H1 (cell line): ENCODE measurements at regions not wholly inside any gene's neighbourhood (a gene's known extent, or its start where the extent isn't known, plus 50 kb on each side); places are given as distances from the start of the nearest gene placed in this dataset.

Source experiments
- CTCF ChIA-PET: fragments of 300-600 bp; sonication (Branson Sonifier 250); formaldehyde crosslinking; loops from one replicate; lab custom pipeline; 2021; ENCODE audit not compliant: partially characterized antibody; lab: Charles Lee
- POLR2A ChIA-PET: fragments of 300-600 bp; sonication (Branson Sonifier 250); formaldehyde crosslinking; loops from one replicate; lab custom pipeline; 2021; ENCODE audit warnings: inconsistent platforms; ENCODE audit not compliant: partially characterized antibody; lab: Charles Lee
- DNase-seq, 2 experiments: peaks; one replicate each; pipeline versions ENCODE4 v3.0.0 to v3.0.0-alpha.2; 2010 to 2022; ENCODE audit warnings: low spot score in 2 of 2, low read depth in 1 of 2, mixed read lengths in 1 of 2
- FAIRE-seq: peaks from 2 replicates; lab custom pipeline; 2011; peaks lifted over from hg19 to GRCh38; lab: Jason Lieb, UNC
- H2AFZ ChIP-seq: 2 replicates; pipeline ENCODE4 v1.8.1; 2012; ENCODE audit warnings: low read length, inconsistent platforms
- H2AK5ac ChIP-seq: 2 replicates; pipeline ENCODE4 v1.6.1; 2013; ENCODE audit warnings: low read depth, low read length
- H2BK120ac ChIP-seq: replicated peaks from 2 replicates; pipeline ENCODE3; 2013; ENCODE audit warnings: low read depth, low read length, inconsistent platforms
- H2BK12ac ChIP-seq: 2 replicates; pipeline ENCODE4 v1.6.1; 2013; ENCODE audit warnings: low read depth, low read length
- H2BK15ac ChIP-seq: 2 replicates; pipeline ENCODE4 v1.6.1; 2013; ENCODE audit warnings: low read length
- H2BK20ac ChIP-seq: 2 replicates; pipeline ENCODE4 v1.6.1; 2013; ENCODE audit warnings: low read length
- H2BK5ac ChIP-seq: 2 replicates; pipeline ENCODE4 v1.6.1; 2013; ENCODE audit warnings: low read depth, low read length
- H3K14ac ChIP-seq: 2 replicates; pipeline ENCODE4 v1.6.1; 2013; ENCODE audit warnings: inconsistent platforms; ENCODE audit not compliant: insufficient read length
- H3K18ac ChIP-seq: 2 replicates; pipeline ENCODE4 v1.6.1; 2013; ENCODE audit warnings: low read length; ENCODE audit errors: extremely low read depth
- H3K23ac ChIP-seq: 2 replicates; pipeline ENCODE4 v1.6.1; 2013; ENCODE audit warnings: inconsistent platforms; ENCODE audit not compliant: insufficient read length
- H3K23me2 ChIP-seq: 2 replicates; pipeline ENCODE4 v1.6.1; 2013; ENCODE audit warnings: low read depth, low read length
- H3K27ac ChIP-seq: 2 replicates; pipeline ENCODE4 v1.6.1; 2011; ENCODE audit warnings: low read depth, low read length, inconsistent platforms
- H3K27me3 ChIP-seq, 4 experiments: replicated peaks in 1 of 4; 1 replicate in 1 of 4; 2 replicates in 3 of 4; pipeline versions ENCODE4 v1.6.1 to v1.8.1; 2011 to 2013; ENCODE audit warnings: low read length in 3 of 4, mild to moderate bottlenecking in 3 of 4, inconsistent platforms in 2 of 4, mixed read lengths in 2 of 4, moderate library complexity in 1 of 4; ENCODE audit not compliant: control insufficient read depth in 3 of 4, insufficient read depth in 3 of 4; ENCODE audit errors: extremely low read depth in 1 of 4
- H3K36me3 ChIP-seq, 4 experiments: 2 replicates each; pipeline versions ENCODE4 v1.6.1 to v1.8.1; 2011 to 2013; ENCODE audit warnings: mild to moderate bottlenecking in 4 of 4, low read length in 3 of 4, moderate library complexity in 2 of 4, control low read depth in 1 of 4, inconsistent platforms in 1 of 4; ENCODE audit not compliant: insufficient read depth in 4 of 4, control insufficient read depth in 2 of 4
- H3K4ac ChIP-seq: replicated peaks from 2 replicates; pipeline ENCODE3; 2013; ENCODE audit warnings: low read length, low read depth, mixed read lengths, inconsistent platforms; ENCODE audit not compliant: insufficient read length
- H3K4me1 ChIP-seq, 4 experiments: replicated peaks in 1 of 4; 1 replicate in 1 of 4; 2 replicates in 3 of 4; pipeline versions ENCODE4 v1.6.1 to v1.8.1; 2011 to 2013; ENCODE audit warnings: low read length in 3 of 4, inconsistent platforms in 2 of 4, mixed read lengths in 1 of 4; ENCODE audit not compliant: insufficient read depth in 4 of 4, control insufficient read depth in 3 of 4
- H3K4me2 ChIP-seq, 2 experiments: 2 replicates each; pipeline versions ENCODE4 v1.6.1 to v1.8.1; 2011 to 2013; ENCODE audit warnings: low read depth in 2 of 2, low read length in 2 of 2, control low read depth in 1 of 2, inconsistent platforms in 1 of 2, mild to moderate bottlenecking in 1 of 2; ENCODE audit not compliant: insufficient read depth in 1 of 2
- H3K4me3 ChIP-seq, 4 experiments: fragments of 200-600, 300-600 bp in 1 of 4; sonication (generic), shearing (Covaris generic), sonication (Bioruptor Twin) in 1 of 4; 2 replicates each; pipeline versions ENCODE4 v1.5.1 to v1.8.1; 2011 to 2016; ENCODE audit warnings: low read length in 4 of 4, low read depth in 3 of 4, control low read depth in 2 of 4, inconsistent platforms in 2 of 4, mild to moderate bottlenecking in 2 of 4, mixed read lengths in 1 of 4, moderate library complexity in 1 of 4; ENCODE audit not compliant: insufficient read depth in 2 of 4; ENCODE audit errors: extremely low read depth in 1 of 4
- H3K56ac ChIP-seq: replicated peaks from 2 replicates; pipeline ENCODE3; 2013; ENCODE audit warnings: low read depth, mild to moderate bottlenecking, mixed read lengths, low read length, inconsistent platforms; ENCODE audit not compliant: insufficient read length
- H3K79me1 ChIP-seq: 2 replicates; pipeline ENCODE4 v1.6.1; 2013; ENCODE audit warnings: low read depth, low read length, control low read depth
- H3K79me2 ChIP-seq, 2 experiments: 2 replicates each; pipeline versions ENCODE4 v1.6.1 to v1.8.1; 2012 to 2013; ENCODE audit warnings: low read length in 2 of 2, mild to moderate bottlenecking in 2 of 2, inconsistent platforms in 1 of 2; ENCODE audit not compliant: insufficient read depth in 2 of 2, control insufficient read depth in 1 of 2
- H3K9ac ChIP-seq, 4 experiments: replicated peaks in 1 of 4; 1 replicate in 1 of 4; 2 replicates in 3 of 4; pipeline versions ENCODE4 v1.6.1 to v1.8.1; 2011 to 2013; ENCODE audit warnings: low read depth in 3 of 4, low read length in 3 of 4, control low read depth in 2 of 4, mild to moderate bottlenecking in 2 of 4, moderate library complexity in 2 of 4, inconsistent platforms in 1 of 4; ENCODE audit errors: extremely low read depth in 1 of 4
- H3K9me3 ChIP-seq, 2 experiments: 2 replicates each; pipeline versions ENCODE4 v1.6.1 to v1.8.1; 2012 to 2013; ENCODE audit warnings: mild to moderate bottlenecking in 2 of 2, moderate library complexity in 2 of 2, control low read depth in 1 of 2, inconsistent platforms in 1 of 2, low read depth in 1 of 2, low read length in 1 of 2, mixed read lengths in 1 of 2; ENCODE audit not compliant: insufficient read depth in 2 of 2
- H4K20me1 ChIP-seq, 2 experiments: replicated peaks in 1 of 2; 2 replicates each; pipeline versions ENCODE3 to v1.8.1; 2011 to 2013; ENCODE audit warnings: inconsistent platforms in 2 of 2, low read length in 2 of 2, mild to moderate bottlenecking in 1 of 2; ENCODE audit not compliant: insufficient read depth in 2 of 2, control insufficient read depth in 1 of 2
- H4K5ac ChIP-seq: 2 replicates; pipeline ENCODE4 v1.6.1; 2013; ENCODE audit warnings: low read length, low read depth, mixed read lengths, inconsistent platforms; ENCODE audit not compliant: insufficient read length
- H4K8ac ChIP-seq: 2 replicates; pipeline ENCODE4 v1.8.0; 2013; ENCODE audit warnings: mild to moderate bottlenecking, moderate library complexity, low read length, inconsistent platforms; ENCODE audit not compliant: insufficient read depth; ENCODE audit errors: extremely low read depth
- H4K91ac ChIP-seq: replicated peaks from 2 replicates; pipeline ENCODE3; 2013; ENCODE audit warnings: low read length, mixed read lengths, inconsistent platforms; ENCODE audit not compliant: insufficient read length
- ASH2L ChIP-seq: fragments of 200-600, 300-600 bp; sonication (generic); IDR thresholded peaks from one replicate; pipeline ENCODE4 v1.7.1; 2017; ENCODE audit warnings: low read length
- BRCA1 ChIP-seq: IDR thresholded peaks from 2 replicates; pipeline ENCODE4 v1.6.1; 2012; ENCODE audit warnings: low read depth, low read length, improper control_type of control experiment
- CBX5 ChIP-seq: fragments of 300-800, 300-1000 bp; sonication (generic); IDR thresholded peaks from 2 replicates; pipeline ENCODE4 v1.7.1; 2016; ENCODE audit warnings: antibody characterized with exemption, low read length, low read depth
- CTBP2 ChIP-seq: IDR thresholded peaks from 2 replicates; pipeline ENCODE4 v1.7.0; 2011; ENCODE audit warnings: borderline replicate concordance, mild to moderate bottlenecking, moderate library complexity, mixed read lengths, low read length; ENCODE audit not compliant: insufficient read depth, insufficient read length
- EP300 ChIP-seq, 2 experiments: IDR thresholded peaks; 1 replicate in 1 of 2; 2 replicates in 1 of 2; pipeline ENCODE4 v1.6.1; 2011 to 2012; ENCODE audit warnings: low read depth in 2 of 2, low read length in 2 of 2, mild to moderate bottlenecking in 2 of 2, borderline replicate concordance in 1 of 2, inconsistent platforms in 1 of 2, moderate library complexity in 1 of 2
- EZH2 ChIP-seq: fragments of 200-600 bp; sonication (generic); IDR thresholded peaks from 2 replicates; pipeline ENCODE4 v1.7.1; 2012; ENCODE audit warnings: low read depth, mild to moderate bottlenecking, moderate library complexity, low read length, inconsistent platforms; ENCODE audit not compliant: severe bottlenecking
- GABPA ChIP-seq: IDR thresholded peaks from 2 replicates; pipeline ENCODE4 v1.6.1; 2011; ENCODE audit warnings: mild to moderate bottlenecking, low read length, moderate library complexity, borderline replicate concordance; ENCODE audit not compliant: insufficient read depth
- JUND ChIP-seq: IDR thresholded peaks from 2 replicates; pipeline ENCODE4 v1.6.1; 2011; ENCODE audit warnings: mild to moderate bottlenecking, improper control_type of control experiment, low read length
- ZNF274 ChIP-seq: IDR thresholded peaks from 2 replicates; pipeline ENCODE4 v1.7.0; 2012; ENCODE audit warnings: low read length, borderline replicate concordance; ENCODE audit errors: extremely low read depth
- WGBS, 2 experiments: shearing (Covaris generic) in 1 of 2; methylation state at CpG; one replicate each; pipeline versions ENCODE4 v1.1.6 to v1.1.7; 2013 to 2015; ENCODE audit warnings: low lambda C conversion rate in 2 of 2, mixed read lengths in 2 of 2, inconsistent platforms in 1 of 2, low coverage in 1 of 2, missing lambda C conversion rate in 1 of 2; ENCODE audit not compliant: insufficient replicate concordance in 2 of 2, insufficient coverage in 1 of 2, insufficient read length in 1 of 2; ENCODE audit errors: extremely low coverage in 1 of 2, missing lambda C conversion rate in 1 of 2; 5-methylcytosine and 5-hydroxymethylcytosine counted together
- TF ChIP-seq, protein P1 (sequence below): IDR thresholded peaks from 2 replicates; pipeline ENCODE4 v1.6.1; 2012; ENCODE audit warnings: inconsistent platforms

DNA sequence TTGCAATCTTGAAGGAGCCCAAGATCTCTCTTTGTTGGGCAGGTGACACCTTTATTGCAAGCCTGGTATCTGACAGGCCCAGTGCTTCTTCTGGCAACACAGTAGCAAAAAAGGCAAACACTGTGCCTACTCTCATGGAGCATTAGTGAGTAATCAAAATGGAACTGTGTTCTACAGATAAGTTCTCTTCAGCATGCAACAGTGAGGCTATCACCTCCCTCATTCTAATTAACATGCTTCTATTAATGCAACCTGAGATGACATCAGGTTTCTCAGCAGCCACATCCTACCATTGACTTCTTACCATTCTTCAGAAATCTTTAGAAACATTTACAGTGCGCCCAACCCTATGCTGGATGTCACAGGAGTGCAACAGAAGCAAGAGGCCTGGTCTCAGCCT lies 77.9 kb upstream of the KCNMA1 start:
- FAIRE-seq (no peak), DNase-seq (no peak)
- Histone ChIP-seq H3K9me3 (no peaks in the 10 kb centered on the region), H3K4me2 (no peak overlapping the region), H3K14ac (no peak overlapping the region), H3K4me1 (peaks cover 5 to 15% (median 13%) of the 10 kb centered on the region in 4 experiments), H2BK15ac (no peak overlapping the region), H3K56ac (no peak overlapping the region), H3K23me2 (peaks cover 4% of the 10 kb centered on the region; the same call in 1 of the 2 replicates), H2AFZ (no peak overlapping the region), H4K91ac (no peak overlapping the region), H3K9ac (no peak overlapping the region), H3K18ac (no peak overlapping the region), H3K79me1 (no peaks in the 10 kb centered on the region), H2BK20ac (no peak overlapping the region), H3K27ac (no peak overlapping the region), H3K27me3 (peaks cover 0 to 8% (median 0%) of the 10 kb centered on the region in 4 experiments; a peak in 4 of 7 replicates), H2BK5ac (no peak overlapping the region), H3K23ac (no peak overlapping the region), H4K5ac (no peak overlapping the region), H2BK12ac (no peak overlapping the region), H3K36me3 (no peaks in the 10 kb centered on the region), H4K20me1 (no peaks in the 10 kb centered on the region), H2BK120ac (no peak overlapping the region), H3K79me2 (no peaks in the 10 kb centered on the region), H2AK5ac (no peak overlapping the region), H4K8ac (no peak overlapping the region), H3K4ac (no peak overlapping the region), H3K4me3 (no peak overlapping the region)
- no peak for TF ChIP-seq GABPA
- no peak for TF ChIP-seq ASH2L
- TF ChIP-seq CTBP2 = no peak
- no peak for TF ChIP-seq EZH2
- no peak for TF ChIP-seq ZNF274
- TF ChIP-seq, protein P1, sequence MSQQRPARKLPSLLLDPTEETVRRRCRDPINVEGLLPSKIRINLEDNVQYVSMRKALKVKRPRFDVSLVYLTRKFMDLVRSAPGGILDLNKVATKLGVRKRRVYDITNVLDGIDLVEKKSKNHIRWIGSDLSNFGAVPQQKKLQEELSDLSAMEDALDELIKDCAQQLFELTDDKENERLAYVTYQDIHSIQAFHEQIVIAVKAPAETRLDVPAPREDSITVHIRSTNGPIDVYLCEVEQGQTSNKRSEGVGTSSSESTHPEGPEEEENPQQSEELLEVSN = no peak
- TF ChIP-seq JUND = no peak
- TF ChIP-seq EP300 (IDR thresholded peaks at IDR 0.05; ENCODE audit: borderline replicate concordance in 1 of 2, low read depth in 2 of 2, low read length in 2 of 2) = no peak
- TF ChIP-seq CBX5 = no peak
- no peak for TF ChIP-seq BRCA1
- ChIA-PET POLR2A (no interaction called here), CTCF (interaction anchor here (0.8 to 2.9 kb wide), 10 partner anchors 8 to 542 kb away, joined by 3 to 21 read pairs (median 4); no protein-coding TSS in a partner anchor)
- WGBS, 2 experiments = 86% methylated on average over 1 of the region's 1 CpG; no CpG with 5 or more reads in 1 of the 2 experiments
